ENCODE measurements at regions not wholly inside any gene's neighbourhood (a gene's known extent, or its start where the extent isn't known, plus 50 kb on each side); places are given as distances from the start of the nearest gene placed in this dataset.

- TF ChIP-seq, protein P1, sequence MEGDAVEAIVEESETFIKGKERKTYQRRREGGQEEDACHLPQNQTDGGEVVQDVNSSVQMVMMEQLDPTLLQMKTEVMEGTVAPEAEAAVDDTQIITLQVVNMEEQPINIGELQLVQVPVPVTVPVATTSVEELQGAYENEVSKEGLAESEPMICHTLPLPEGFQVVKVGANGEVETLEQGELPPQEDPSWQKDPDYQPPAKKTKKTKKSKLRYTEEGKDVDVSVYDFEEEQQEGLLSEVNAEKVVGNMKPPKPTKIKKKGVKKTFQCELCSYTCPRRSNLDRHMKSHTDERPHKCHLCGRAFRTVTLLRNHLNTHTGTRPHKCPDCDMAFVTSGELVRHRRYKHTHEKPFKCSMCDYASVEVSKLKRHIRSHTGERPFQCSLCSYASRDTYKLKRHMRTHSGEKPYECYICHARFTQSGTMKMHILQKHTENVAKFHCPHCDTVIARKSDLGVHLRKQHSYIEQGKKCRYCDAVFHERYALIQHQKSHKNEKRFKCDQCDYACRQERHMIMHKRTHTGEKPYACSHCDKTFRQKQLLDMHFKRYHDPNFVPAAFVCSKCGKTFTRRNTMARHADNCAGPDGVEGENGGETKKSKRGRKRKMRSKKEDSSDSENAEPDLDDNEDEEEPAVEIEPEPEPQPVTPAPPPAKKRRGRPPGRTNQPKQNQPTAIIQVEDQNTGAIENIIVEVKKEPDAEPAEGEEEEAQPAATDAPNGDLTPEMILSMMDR (IDR thresholded peaks at IDR 0.05): no peak
- H3K36me3 Mint-ChIP-seq (ENCODE audit: unreplicated experiment): peaks cover 4% of the 10 kb centered on the region
- H3K9me3 Mint-ChIP-seq (ENCODE audit: unreplicated experiment): peaks cover 4% of the 10 kb centered on the region
- no peaks in the 10 kb centered on the region for H3K27me3 Mint-ChIP-seq (ENCODE audit: unreplicated experiment)
- peaks cover 45% of the 10 kb centered on the region for H3K4me1 Mint-ChIP-seq (ENCODE audit: unreplicated experiment)
- H3K4me3 Mint-ChIP-seq (ENCODE audit: unreplicated experiment): no peak overlapping the region
- DNase-seq (ENCODE audit: extremely low spot score, unreplicated experiment): no peak
- H3K27ac Mint-ChIP-seq (ENCODE audit: unreplicated experiment): no peak overlapping the region
Observed at GRCh38 chr7:54908760-54909438, 109.9 kb upstream of the EGFR start.

GRCh38 chr7:54915870-54916598 is 102.8 kb upstream of the EGFR start:
- no peaks in the 10 kb centered on the region for H3K36me3 Mint-ChIP-seq (ENCODE audit: unreplicated experiment)
- H3K4me1 Mint-ChIP-seq (ENCODE audit: unreplicated experiment): peaks cover 9% of the 10 kb centered on the region
- DNase-seq (ENCODE audit: extremely low spot score, unreplicated experiment): no peak
- no peak overlapping the region for H3K4me3 Mint-ChIP-seq (ENCODE audit: unreplicated experiment)
- no peaks in the 10 kb centered on the region for H3K27me3 Mint-ChIP-seq (ENCODE audit: unreplicated experiment)
- H3K9me3 Mint-ChIP-seq (ENCODE audit: unreplicated experiment): no peaks in the 10 kb centered on the region
- TF ChIP-seq, protein P1 (IDR thresholded peaks at IDR 0.05): no peak
- no peak overlapping the region for H3K27ac Mint-ChIP-seq (ENCODE audit: unreplicated experiment)

- no peak for DNase-seq (ENCODE audit: extremely low spot score, unreplicated experiment)
- H3K36me3 Mint-ChIP-seq (ENCODE audit: unreplicated experiment): no peaks in the 10 kb centered on the region
Observed at GRCh38 chr7:54917613-54918391, 101.0 kb upstream of the EGFR start.

DNA sequence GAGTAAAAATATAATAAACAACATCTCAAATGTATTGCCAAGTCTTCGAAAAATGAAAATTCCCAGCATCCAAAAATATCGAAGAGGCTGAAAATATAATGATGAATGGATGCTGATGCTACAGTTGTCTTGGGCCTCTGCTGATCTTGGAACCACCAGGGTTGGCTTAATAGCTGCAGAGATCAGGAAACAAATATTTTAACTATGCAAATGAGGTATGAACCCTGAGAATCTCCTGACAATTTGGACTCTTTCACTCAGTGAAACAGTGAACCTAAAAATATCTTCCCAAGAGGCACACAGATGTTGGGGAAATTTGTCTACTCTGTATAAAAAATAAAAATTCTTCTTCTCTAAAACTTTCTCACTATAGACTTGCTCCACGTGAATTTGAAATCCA is 97.7 kb upstream of the EGFR start:
- peaks cover 4% of the 10 kb centered on the region for H3K36me3 Mint-ChIP-seq (ENCODE audit: unreplicated experiment)
- TF ChIP-seq, protein P1 (IDR thresholded peaks at IDR 0.05): no peak
- no peak overlapping the region for H3K4me3 Mint-ChIP-seq (ENCODE audit: unreplicated experiment)
- H3K27ac Mint-ChIP-seq (ENCODE audit: unreplicated experiment): no peak overlapping the region
- no peaks in the 10 kb centered on the region for H3K27me3 Mint-ChIP-seq (ENCODE audit: unreplicated experiment)
- peaks cover 13% of the 10 kb centered on the region for H3K4me1 Mint-ChIP-seq (ENCODE audit: unreplicated experiment)
- peaks cover 9% of the 10 kb centered on the region for H3K9me3 Mint-ChIP-seq (ENCODE audit: unreplicated experiment)
- DNase-seq (ENCODE audit: extremely low spot score, unreplicated experiment): no peak

More at GRCh38 chr7:54917613-54918391, 101.0 kb upstream of the EGFR start:
- Mint-ChIP-seq H3K9me3 (ENCODE audit: unreplicated experiment) (no peaks in the 10 kb centered on the region), H3K27me3 (ENCODE audit: unreplicated experiment) (no peaks in the 10 kb centered on the region), H3K27ac (ENCODE audit: unreplicated experiment) (no peak overlapping the region), H3K4me1 (ENCODE audit: unreplicated experiment) (peaks cover 13% of the 10 kb centered on the region), H3K4me3 (ENCODE audit: unreplicated experiment) (no peak overlapping the region)
- TF ChIP-seq, protein P1 (IDR thresholded peaks at IDR 0.05): no peak

- Mint-ChIP-seq H3K4me3 (ENCODE audit: unreplicated experiment) (no peak overlapping the region), H3K27me3 (ENCODE audit: unreplicated experiment) (no peaks in the 10 kb centered on the region), H3K27ac (ENCODE audit: unreplicated experiment) (no peak overlapping the region), H3K36me3 (ENCODE audit: unreplicated experiment) (no peaks in the 10 kb centered on the region), H3K4me1 (ENCODE audit: unreplicated experiment) (peaks cover 11% of the 10 kb centered on the region), H3K9me3 (ENCODE audit: unreplicated experiment) (peaks cover 29% of the 10 kb centered on the region)
- DNase-seq (ENCODE audit: extremely low spot score, unreplicated experiment): no peak
- TF ChIP-seq, protein P1 (IDR thresholded peaks at IDR 0.05): no peak
Observed at GRCh38 chr7:54931532-54931931, 87.3 kb upstream of the EGFR start.

Measured in osteocyte (in vitro differentiated cells).